ENCODE measurements at regions not wholly inside any gene's neighbourhood (a gene's known extent, or its start where the extent isn't known, plus 50 kb on each side); places are given as distances from the start of the nearest gene placed in this dataset.

GRCh38 chr21:39016740-39017315, 166.4 kb downstream of the PSMG1 start (continued):
- no peak for TF ChIP-seq WRNIP1 (IDR thresholded peaks at IDR 0.05; ENCODE audit: borderline replicate concordance, low read depth, low read length)
- TF ChIP-seq JUNB (IDR thresholded peaks at IDR 0.05): no peak
- no peak for TF ChIP-seq CREB1 (IDR thresholded peaks at IDR 0.05; ENCODE audit: low read depth)
- no peak for TF ChIP-seq EZH2 (IDR thresholded peaks at IDR 0.05; ENCODE audit: borderline replicate concordance, control insufficient read depth, low read depth, low read length)
- TF ChIP-seq MTA3 (IDR thresholded peaks at IDR 0.05; ENCODE audit: borderline replicate concordance, low read length): no peak
- TF ChIP-seq ZBTB4 (CRISPR knock-in tag; IDR thresholded peaks at IDR 0.05): no peak
- TF ChIP-seq IKZF1 (conservative IDR thresholded peaks at IDR 0.05): peak; percentile 74
- peak; percentile 69 for TF ChIP-seq RUNX3 (IDR thresholded peaks at IDR 0.05; ENCODE audit: low read length)
- TF ChIP-seq EP300 (IDR thresholded peaks at IDR 0.05; ENCODE audit: borderline replicate concordance in 1 of 2, control insufficient read depth in 1 of 2, low read depth in 2 of 2, low read length in 2 of 2): peak in 1 of 2 experiments; percentile 23; a peak in 1 of 4 replicates
- TF ChIP-seq SPI1 (IDR thresholded peaks at IDR 0.05; ENCODE audit: borderline replicate concordance, insufficient read depth, low read depth, low read length): peak; percentile 95
- TF ChIP-seq IRF4 (IDR thresholded peaks at IDR 0.05; ENCODE audit: low read depth, low read length): no peak
- TF ChIP-seq HDAC2 (IDR thresholded peaks at IDR 0.05): no peak
- no peak for TF ChIP-seq ZNF24 (IDR thresholded peaks at IDR 0.05)
- no peak for TF ChIP-seq RFX5 (IDR thresholded peaks at IDR 0.05; ENCODE audit: low read depth, low read length)
- no peak for TF ChIP-seq RELB (IDR thresholded peaks at IDR 0.05; ENCODE audit: low read depth)
- TF ChIP-seq GATAD2B (conservative IDR thresholded peaks at IDR 0.05; ENCODE audit: low read depth): peak; percentile 47; the same call in 1 of the 2 replicates
- TF ChIP-seq POLR2A (IDR thresholded peaks at IDR 0.05; ENCODE audit: low read depth, low read length): no peak
- TF ChIP-seq MTA2 (IDR thresholded peaks at IDR 0.05; ENCODE audit: low read depth): 0 out of 2 replicates have a peak, but pooled peaks have one; percentile 16
- TF ChIP-seq EGR1 (IDR thresholded peaks at IDR 0.05; ENCODE audit: borderline replicate concordance in 1 of 2, low read depth in 2 of 2, low read length in 2 of 2): no peak
- TF ChIP-seq FOXK2 (IDR thresholded peaks at IDR 0.05): no peak
- no peak for TF ChIP-seq MAX (IDR thresholded peaks at IDR 0.05; ENCODE audit: low read depth, low read length)
- no peak for TF ChIP-seq BCL11A (IDR thresholded peaks at IDR 0.05; ENCODE audit: low read depth, low read length)
- TF ChIP-seq POU2F2 (IDR thresholded peaks at IDR 0.05; ENCODE audit: borderline replicate concordance, low read depth, low read length): no peak
- TF ChIP-seq SMC3 (IDR thresholded peaks at IDR 0.05; ENCODE audit: borderline replicate concordance, low read length): no peak
- no peak for TF ChIP-seq HCFC1 (IDR thresholded peaks at IDR 0.05; ENCODE audit: low read length)
- no peak for TF ChIP-seq E4F1 (IDR thresholded peaks at IDR 0.05; ENCODE audit: borderline replicate concordance, partially characterized antibody)

All from GM12878 (cell line).